ENCODE measurements at regions not wholly inside any gene's neighbourhood (a gene's known extent, or its start where the extent isn't known, plus 50 kb on each side); places are given as distances from the start of the nearest gene placed in this dataset.

GRCh38 chr11:29480981-29481380, 535.8 kb downstream of the KCNA4 start:
- Histone ChIP-seq H3K27ac (ENCODE audit: low read length) (no peak overlapping the region), H3K9ac (ENCODE audit: low read depth, low read length) (no peak overlapping the region), H3K4me3 (ENCODE audit: low read depth in 1 of 2, low read length in 2 of 2) (no peak overlapping the region), H2AFZ (ENCODE audit: low read depth, low read length) (no peak overlapping the region), H3K4me1 (ENCODE audit: insufficient read depth, low read length) (no peaks in the 10 kb centered on the region), H3K36me3 (ENCODE audit: insufficient read depth, low read length) (no peaks in the 10 kb centered on the region), H3K9me3 (ENCODE audit: insufficient read depth, low read length, severe bottlenecking) (no peaks in the 10 kb centered on the region), H3K4me2 (ENCODE audit: insufficient read depth, low read length) (no peak overlapping the region), H3K79me2 (ENCODE audit: insufficient read depth, low read length) (no peaks in the 10 kb centered on the region), H4K20me1 (ENCODE audit: insufficient read depth, low read length) (no peaks in the 10 kb centered on the region), H3K27me3 (ENCODE audit: insufficient read depth, low read length, poor library complexity) (no peaks in the 10 kb centered on the region)
- TF ChIP-seq CTCF (IDR thresholded peaks at IDR 0.05; ENCODE audit: borderline replicate concordance, extremely low read depth, low read length, poor library complexity, severe bottlenecking): no peak
- no peak for TF ChIP-seq EZH2 (IDR thresholded peaks at IDR 0.05; ENCODE audit: borderline replicate concordance, low read depth, low read length, severe bottlenecking)
- ATAC-seq (ENCODE audit: insufficient read depth, low read depth) (no peak), DNase-seq (no peak)

GRCh38 chr11:29458252-29458651, 558.6 kb downstream of the KCNA4 start:
- Histone ChIP-seq H2AFZ (ENCODE audit: low read depth, low read length) (no peak overlapping the region), H3K27me3 (ENCODE audit: insufficient read depth, low read length, poor library complexity) (no peaks in the 10 kb centered on the region), H3K4me3 (ENCODE audit: low read depth in 1 of 2, low read length in 2 of 2) (no peak overlapping the region), H3K9me3 (ENCODE audit: insufficient read depth, low read length, severe bottlenecking) (no peaks in the 10 kb centered on the region), H3K36me3 (ENCODE audit: insufficient read depth, low read length) (no peaks in the 10 kb centered on the region), H3K79me2 (ENCODE audit: insufficient read depth, low read length) (no peaks in the 10 kb centered on the region), H4K20me1 (ENCODE audit: insufficient read depth, low read length) (no peaks in the 10 kb centered on the region), H3K4me2 (ENCODE audit: insufficient read depth, low read length) (no peak overlapping the region), H3K9ac (ENCODE audit: low read depth, low read length) (no peak overlapping the region), H3K4me1 (ENCODE audit: insufficient read depth, low read length) (no peaks in the 10 kb centered on the region), H3K27ac (ENCODE audit: low read length) (no peak overlapping the region)
- TF ChIP-seq CTCF (IDR thresholded peaks at IDR 0.05; ENCODE audit: borderline replicate concordance, extremely low read depth, low read length, poor library complexity, severe bottlenecking) (no peak), EZH2 (IDR thresholded peaks at IDR 0.05; ENCODE audit: borderline replicate concordance, low read depth, low read length, severe bottlenecking) (no peak)
- DNase-seq: no peak
- ATAC-seq (ENCODE audit: insufficient read depth, low read depth): no peak

- Histone ChIP-seq H3K4me3 (ENCODE audit: low read depth in 1 of 2, low read length in 2 of 2) (no peak overlapping the region), H3K27ac (ENCODE audit: low read length) (no peak overlapping the region), H3K4me1 (ENCODE audit: insufficient read depth, low read length) (no peaks in the 10 kb centered on the region), H3K9me3 (ENCODE audit: insufficient read depth, low read length, severe bottlenecking) (no peaks in the 10 kb centered on the region), H3K27me3 (ENCODE audit: insufficient read depth, low read length, poor library complexity) (no peaks in the 10 kb centered on the region), H2AFZ (ENCODE audit: low read depth, low read length) (no peak overlapping the region), H3K9ac (ENCODE audit: low read depth, low read length) (no peak overlapping the region), H4K20me1 (ENCODE audit: insufficient read depth, low read length) (no peaks in the 10 kb centered on the region), H3K36me3 (ENCODE audit: insufficient read depth, low read length) (no peaks in the 10 kb centered on the region), H3K4me2 (ENCODE audit: insufficient read depth, low read length) (no peak overlapping the region), H3K79me2 (ENCODE audit: insufficient read depth, low read length) (no peaks in the 10 kb centered on the region)
- TF ChIP-seq CTCF (IDR thresholded peaks at IDR 0.05; ENCODE audit: borderline replicate concordance, extremely low read depth, low read length, poor library complexity, severe bottlenecking) (no peak), EZH2 (IDR thresholded peaks at IDR 0.05; ENCODE audit: borderline replicate concordance, low read depth, low read length, severe bottlenecking) (no peak)
- no peak for ATAC-seq (ENCODE audit: insufficient read depth, low read depth)
- no peak for DNase-seq
These were observed 564.7 kb downstream of the KCNA4 start for GRCh38 chr11:29452146-29452545.

Measured in DND-41 (cell line).